K562 (cell line): ENCODE measurements at regions not wholly inside any gene's neighbourhood (a gene's known extent, or its start where the extent isn't known, plus 50 kb on each side); places are given as distances from the start of the nearest gene placed in this dataset.

Experiments
- ATAC-seq: fragments of 200-7000 bp; cut with Tn5 transposase; 3 replicates; pipeline ENCODE4 v1.9.1; 2020; ENCODE audit warnings: moderate library complexity
- BruUV-seq: library from RNA; stranded (reverse); fragments of 400-500 nt; replicated peaks from 2 replicates; lab custom pipeline; 2021; lab: Mats Ljungman, UMichigan
- CTCF ChIA-PET: fragments of 300-600 bp; formaldehyde crosslinking; extraction: SDS; loops from one replicate; lab custom pipeline; 2021; ENCODE audit warnings: low intra/inter-chr PET ratio; lab: Yijun Ruan, JAX
- POLR2A ChIA-PET: fragments of 300-600, 350-650 bp; sonication (Branson Sonifier 250); formaldehyde crosslinking; extraction: SDS; loops from one replicate; lab custom pipeline; 2021; ENCODE audit warnings: antibody characterized with exemption, inconsistent platforms; lab: Yijun Ruan, JAX
- DNase-seq, 4 experiments: peaks; one replicate each; pipeline versions ENCODE4 v3.0.0 to v3.0.0-alpha.2; 2011 to 2018; ENCODE audit warnings: low spot score in 3 of 4, mixed read lengths in 3 of 4; ENCODE audit errors: extremely low read depth in 1 of 4
- FAIRE-seq: peaks from 2 replicates; lab custom pipeline; 2011; peaks lifted over from hg19 to GRCh38; lab: Jason Lieb, UNC
- H2AFZ ChIP-seq: 2 replicates; pipeline ENCODE4 v1.6.0; 2011; ENCODE audit warnings: low read depth, low read length, control low read depth, inconsistent platforms
- H3K27ac ChIP-seq: fragments of 200-600 bp; 3 replicates; pipeline ENCODE4 v1.8.0; 2011; ENCODE audit warnings: low read depth, mild to moderate bottlenecking, control low read depth, inconsistent platforms, low read length, moderate library complexity, mixed read lengths; ENCODE audit errors: extremely low read depth
- H3K27me3 ChIP-seq, 2 experiments: fragments of 300-600 bp in 1 of 2; 2 replicates in 1 of 2; 3 replicates in 1 of 2; pipeline versions ENCODE4 v1.6.0 to v1.8.0; 2011; ENCODE audit warnings: inconsistent platforms in 2 of 2, low read length in 2 of 2, mild to moderate bottlenecking in 1 of 2, mixed read lengths in 1 of 2, moderate library complexity in 1 of 2; ENCODE audit not compliant: control insufficient read depth in 2 of 2, insufficient read depth in 2 of 2
- H3K36me3 ChIP-seq: fragments of 300-600 bp; 3 replicates; pipeline ENCODE4 v1.8.0; 2011; ENCODE audit warnings: mild to moderate bottlenecking, low read length, inconsistent platforms; ENCODE audit not compliant: control insufficient read depth, insufficient read depth
- H3K4me1 ChIP-seq, 2 experiments: fragments of 200-600 bp in 1 of 2; replicated peaks in 1 of 2; 2 replicates in 1 of 2; 3 replicates in 1 of 2; pipeline versions ENCODE4 v1.5.1 to v1.8.0; 2011; ENCODE audit warnings: inconsistent platforms in 2 of 2, low read length in 2 of 2, mild to moderate bottlenecking in 1 of 2, mixed read lengths in 1 of 2, moderate library complexity in 1 of 2; ENCODE audit not compliant: control insufficient read depth in 2 of 2, insufficient read depth in 2 of 2
- H3K4me2 ChIP-seq: 2 replicates; pipeline ENCODE4 v1.6.1; 2011; ENCODE audit warnings: low read length, control low read depth, inconsistent platforms, mixed read lengths; ENCODE audit not compliant: insufficient read depth
- H3K4me3 ChIP-seq: fragments of 200-600 bp; sonication (generic), shearing (Covaris generic); 2 replicates; pipeline ENCODE4 v1.5.1; 2016; ENCODE audit warnings: control low read depth, inconsistent platforms
- H3K79me2 ChIP-seq: fragments of 200-600 bp; 3 replicates; pipeline ENCODE4 v1.8.0; 2011; ENCODE audit warnings: low read length, inconsistent platforms; ENCODE audit not compliant: control insufficient read depth, insufficient read depth
- H3K9ac ChIP-seq, 2 experiments: 2 replicates each; pipeline versions ENCODE4 v1.6.0 to v1.6.1; 2011; ENCODE audit warnings: low read depth in 2 of 2, low read length in 2 of 2, control low read depth in 1 of 2, inconsistent platforms in 1 of 2, mild to moderate bottlenecking in 1 of 2, mixed read lengths in 1 of 2; ENCODE audit not compliant: insufficient read depth in 1 of 2
- H3K9me1 ChIP-seq: one replicate; pipeline ENCODE4 v1.6.0; 2011; ENCODE audit warnings: inconsistent platforms, mild to moderate bottlenecking, low read length, moderate library complexity; ENCODE audit not compliant: control insufficient read depth, insufficient read depth
- H3K9me3 ChIP-seq: replicated peaks from 2 replicates; pipeline ENCODE4 v1.5.1; 2011; ENCODE audit warnings: low read depth, low read length, inconsistent platforms; ENCODE audit not compliant: control insufficient read depth, insufficient read depth
- H4K20me1 ChIP-seq: replicated peaks from 2 replicates; pipeline ENCODE4 v1.6.1; 2011; ENCODE audit warnings: low read length, inconsistent platforms, mixed read lengths; ENCODE audit not compliant: control insufficient read depth, insufficient read depth
- CTBP1 ChIP-seq: fragments of 450-650 bp; IDR thresholded peaks from 2 replicates; pipeline ENCODE4 v1.6.1; 2016; ENCODE audit warnings: borderline replicate concordance
- DDX20 ChIP-seq: fragments of 450-650 bp; IDR thresholded peaks from 2 replicates; pipeline ENCODE4 v1.6.1; 2016; ENCODE audit warnings: missing genetic modification characterization, low read depth, mild to moderate bottlenecking, missing compliant biosample characterization, moderate library complexity
- ETS1 ChIP-seq: conservative IDR thresholded peaks from 2 replicates; pipeline ENCODE4 v1.6.1; 2011; ENCODE audit warnings: low read depth, mild to moderate bottlenecking, low read length; ENCODE audit not compliant: control insufficient read depth
- HNRNPL ChIP-seq: fragments of 200-400 bp; formaldehyde crosslinking; IDR thresholded peaks from 2 replicates; pipeline ENCODE4 v1.6.1; 2017; ENCODE audit warnings: low read depth, mild to moderate bottlenecking, low read length
- RBM17 ChIP-seq: fragments of 200-400 bp; formaldehyde crosslinking; IDR thresholded peaks from 2 replicates; pipeline ENCODE4 v1.6.1; 2017; ENCODE audit warnings: low read depth, mild to moderate bottlenecking, low read length, borderline replicate concordance
- RBM25 ChIP-seq: fragments of 200-400 bp; formaldehyde crosslinking; IDR thresholded peaks from 2 replicates; pipeline ENCODE4 v1.6.1; 2018; ENCODE audit warnings: low read length, low read depth, moderate library complexity; ENCODE audit not compliant: severe bottlenecking
- RNF219 ChIP-seq: fragments of 250-450 bp; sonication (Bioruptor Pico); IDR thresholded peaks from 2 replicates; pipeline ENCODE4 v1.5.0; 2022; ENCODE audit warnings: mild to moderate bottlenecking
- XRCC5 ChIP-seq: fragments of 200-400 bp; formaldehyde crosslinking; IDR thresholded peaks from 2 replicates; pipeline ENCODE4 v1.6.1; 2017; ENCODE audit warnings: low read depth, mild to moderate bottlenecking, low read length
- ZNF668 ChIP-seq: fragments of 250-450 bp; sonication (Bioruptor Pico); IDR thresholded peaks from 2 replicates; pipeline ENCODE4 v1.8.0; 2022; ENCODE audit warnings: mild to moderate bottlenecking, inconsistent platforms
- WGBS: fragments of 100-300 bp; shearing (Covaris generic); methylation state at CpG from one replicate; pipeline ENCODE4 v1.1.6; 2016; ENCODE audit warnings: low coverage, mixed read lengths; ENCODE audit not compliant: insufficient coverage; ENCODE audit errors: missing lambda C conversion rate; 5-methylcytosine and 5-hydroxymethylcytosine counted together
- in situ Hi-C: fragments of 300-500 bp; cut with MboI; formaldehyde crosslinking; loops from 4 replicates; pipeline ENCODE4 v1.15.0; 2018; ENCODE audit warnings: inconsistent platforms, mixed read lengths
- intact Hi-C: fragments of 100-400 bp; cut with micrococcal nuclease; formaldehyde crosslinking; loops from 2 replicates; pipeline ENCODE4 v1.14.2; 2022

DNA sequence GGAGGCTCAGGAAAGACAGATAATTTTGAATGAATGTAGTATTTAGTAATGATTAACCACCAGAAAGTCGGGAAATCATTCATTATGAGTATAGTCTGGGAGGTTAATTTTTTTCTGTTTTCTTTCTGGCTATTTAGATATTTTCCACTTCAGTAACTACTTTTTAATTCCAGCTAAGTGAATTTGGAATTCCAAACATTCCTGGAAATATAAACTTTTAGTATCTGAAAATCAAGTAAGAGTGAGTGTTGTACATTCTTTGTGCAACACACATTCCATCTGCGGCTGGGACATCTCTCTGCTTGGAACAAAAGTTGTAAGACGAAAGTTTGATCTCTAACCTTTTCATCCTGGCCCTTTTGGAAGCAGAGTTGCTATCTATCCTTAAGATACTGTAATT lies 275.7 kb upstream of the SPRED2 start (continued):
- no peak for TF ChIP-seq RNF219 (CRISPR knock-in tag)
- TF ChIP-seq ETS1 = no peak
- no peak for TF ChIP-seq ZNF668
- no peak for TF ChIP-seq XRCC5
- no peak for TF ChIP-seq CTBP1
- no peak for TF ChIP-seq HNRNPL
- no peak for TF ChIP-seq DDX20 (tag)

- ChIA-PET CTCF (no interaction called here), POLR2A (no interaction called here)
- 7% methylated on average over 1 of the region's 1 CpG for WGBS
- FAIRE-seq = no peak
- H2AFZ ChIP-seq = no peak overlapping the region
- no peaks in the 10 kb centered on the region for H3K79me2 ChIP-seq
- H3K27ac ChIP-seq = no peak overlapping the region
- no peaks in the 10 kb centered on the region for H3K9me3 ChIP-seq
- peaks cover 6 to 13% of the 10 kb centered on the region in 2 experiments; a peak in 3 of 5 replicates for H3K27me3 ChIP-seq
- DNase-seq = no peak
- no peaks in the 10 kb centered on the region for H4K20me1 ChIP-seq
- H3K9me1 ChIP-seq = no peaks in the 10 kb centered on the region
- no peaks in the 10 kb centered on the region for H3K4me1 ChIP-seq
- no peak for ATAC-seq
- H3K4me3 ChIP-seq = no peak overlapping the region
- no peak overlapping the region for H3K4me2 ChIP-seq
- H3K9ac ChIP-seq = no peak overlapping the region
- BruUV-seq = no TSS peak
- TF ChIP-seq RBM17 = no peak
- TF ChIP-seq RBM25 = peak; percentile 44
- in situ Hi-C loops = no loop called here
- intact Hi-C loops = no loop called here
- H3K36me3 ChIP-seq = no peaks in the 10 kb centered on the region
Measured at GRCh38 chr2:65706411-65706810, 274.0 kb upstream of the SPRED2 start.
